ENCODE measurements at regions not wholly inside any gene's neighbourhood (a gene's known extent, or its start where the extent isn't known, plus 50 kb on each side); places are given as distances from the start of the nearest gene placed in this dataset.

DNA sequence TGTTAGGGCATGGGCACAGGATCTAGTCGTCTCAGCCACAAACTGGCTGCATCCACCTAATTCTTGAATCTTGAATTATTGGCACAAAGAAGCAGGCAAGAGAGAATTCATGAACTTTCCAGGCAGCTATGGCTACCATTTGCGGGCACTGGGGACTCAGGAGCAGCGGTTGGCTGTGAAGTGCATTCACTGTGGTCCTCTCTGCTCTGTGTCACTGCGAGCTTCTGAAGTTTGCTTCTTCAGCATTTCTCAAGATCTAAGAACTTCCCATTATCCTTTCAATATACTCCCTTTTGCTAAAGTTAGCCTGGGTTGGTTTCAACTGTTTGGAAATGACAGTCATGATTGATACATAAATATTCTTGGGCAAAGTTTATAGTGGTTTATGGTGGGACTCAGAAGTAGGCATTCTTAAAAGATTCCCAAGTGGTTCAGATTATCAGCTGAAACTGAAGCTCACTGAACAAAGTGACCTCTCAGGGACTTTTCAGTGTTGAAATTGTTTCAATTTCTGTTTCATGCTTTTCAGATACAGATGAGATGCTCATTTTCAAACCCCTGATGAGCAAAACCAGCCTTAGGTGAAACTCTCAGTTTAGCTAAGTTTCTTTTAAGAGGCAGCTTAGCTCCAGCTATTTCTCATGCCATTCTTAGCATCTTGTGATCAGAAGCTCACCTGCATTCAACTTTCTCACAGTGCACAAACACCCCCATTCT is 1258.3 kb upstream of the GYPC start:
- no peak for TF ChIP-seq NR1H2 (CRISPR knock-in tag; IDR thresholded peaks at IDR 0.05)
- TF ChIP-seq, protein P1, sequence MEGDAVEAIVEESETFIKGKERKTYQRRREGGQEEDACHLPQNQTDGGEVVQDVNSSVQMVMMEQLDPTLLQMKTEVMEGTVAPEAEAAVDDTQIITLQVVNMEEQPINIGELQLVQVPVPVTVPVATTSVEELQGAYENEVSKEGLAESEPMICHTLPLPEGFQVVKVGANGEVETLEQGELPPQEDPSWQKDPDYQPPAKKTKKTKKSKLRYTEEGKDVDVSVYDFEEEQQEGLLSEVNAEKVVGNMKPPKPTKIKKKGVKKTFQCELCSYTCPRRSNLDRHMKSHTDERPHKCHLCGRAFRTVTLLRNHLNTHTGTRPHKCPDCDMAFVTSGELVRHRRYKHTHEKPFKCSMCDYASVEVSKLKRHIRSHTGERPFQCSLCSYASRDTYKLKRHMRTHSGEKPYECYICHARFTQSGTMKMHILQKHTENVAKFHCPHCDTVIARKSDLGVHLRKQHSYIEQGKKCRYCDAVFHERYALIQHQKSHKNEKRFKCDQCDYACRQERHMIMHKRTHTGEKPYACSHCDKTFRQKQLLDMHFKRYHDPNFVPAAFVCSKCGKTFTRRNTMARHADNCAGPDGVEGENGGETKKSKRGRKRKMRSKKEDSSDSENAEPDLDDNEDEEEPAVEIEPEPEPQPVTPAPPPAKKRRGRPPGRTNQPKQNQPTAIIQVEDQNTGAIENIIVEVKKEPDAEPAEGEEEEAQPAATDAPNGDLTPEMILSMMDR (IDR thresholded peaks at IDR 0.05): no peak
- TF ChIP-seq TEAD4 (CRISPR knock-in tag; IDR thresholded peaks at IDR 0.05): no peak
- no peak for TF ChIP-seq SP1 (CRISPR knock-in tag; conservative IDR thresholded peaks at IDR 0.05)
- TF ChIP-seq ZNF138 (CRISPR knock-in tag; conservative IDR thresholded peaks at IDR 0.05): no peak
- TF ChIP-seq FOXP1 (CRISPR knock-in tag; IDR thresholded peaks at IDR 0.05; ENCODE audit: borderline replicate concordance): no peak
- no peak for TF ChIP-seq TEAD1 (CRISPR knock-in tag; IDR thresholded peaks at IDR 0.05)
- TF ChIP-seq, protein P2, sequence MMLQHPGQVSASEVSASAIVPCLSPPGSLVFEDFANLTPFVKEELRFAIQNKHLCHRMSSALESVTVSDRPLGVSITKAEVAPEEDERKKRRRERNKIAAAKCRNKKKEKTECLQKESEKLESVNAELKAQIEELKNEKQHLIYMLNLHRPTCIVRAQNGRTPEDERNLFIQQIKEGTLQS (CRISPR knock-in tag; conservative IDR thresholded peaks at IDR 0.05): no peak

Measured in WTC11 (cell line).